Breast epithelium (tissue), 3 donors: ENCODE measurements at regions not wholly inside any gene's neighbourhood (a gene's known extent, or its start where the extent isn't known, plus 50 kb on each side); places are given as distances from the start of the nearest gene placed in this dataset.
"Not testable (repeated sequence)": the region's sequence is repeated elsewhere in the genome, so short reads cannot be mapped to it uniquely, and the experiment has no call there.

ENCODE experiments used
- POLR2AphosphoS5 ChIP-seq, 3 donors: sonication (generic); formaldehyde crosslinking; IDR thresholded peaks; one replicate each; pipeline ENCODE4 v1.6.1; 2017; ENCODE audit warnings: antibody characterized with exemption in 3 of 3
- TF ChIP-seq, protein P1 (sequence below), 3 donors: fragments of 450-650 bp; IDR thresholded peaks; one replicate each; pipeline ENCODE4 v1.5.1; 2016 to 2017; ENCODE audit warnings: antibody characterized with exemption in 3 of 3, mild to moderate bottlenecking in 3 of 3, moderate library complexity in 3 of 3

DNA sequence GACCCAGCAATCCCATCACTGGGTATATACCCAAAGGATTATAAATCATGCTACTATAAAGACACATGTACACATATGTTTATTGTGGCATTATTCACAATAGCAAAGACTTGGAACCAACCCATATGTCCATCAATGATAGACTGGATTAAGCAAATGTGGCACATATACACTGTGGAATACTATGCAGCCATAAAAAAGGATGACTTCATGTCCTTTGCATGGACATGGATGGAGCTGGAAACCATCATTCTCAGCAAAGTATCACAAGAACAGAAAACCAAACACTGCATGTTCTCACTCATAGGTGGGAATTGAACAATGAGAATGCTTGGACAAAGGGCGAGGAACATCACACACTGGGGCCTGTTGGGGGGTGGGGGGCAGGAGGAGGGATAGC lies 79.6 kb upstream of the PTH start:
- not testable (repeated sequence) for TF ChIP-seq POLR2AphosphoS5 (IDR thresholded peaks at IDR 0.05)
- TF ChIP-seq, protein P1, sequence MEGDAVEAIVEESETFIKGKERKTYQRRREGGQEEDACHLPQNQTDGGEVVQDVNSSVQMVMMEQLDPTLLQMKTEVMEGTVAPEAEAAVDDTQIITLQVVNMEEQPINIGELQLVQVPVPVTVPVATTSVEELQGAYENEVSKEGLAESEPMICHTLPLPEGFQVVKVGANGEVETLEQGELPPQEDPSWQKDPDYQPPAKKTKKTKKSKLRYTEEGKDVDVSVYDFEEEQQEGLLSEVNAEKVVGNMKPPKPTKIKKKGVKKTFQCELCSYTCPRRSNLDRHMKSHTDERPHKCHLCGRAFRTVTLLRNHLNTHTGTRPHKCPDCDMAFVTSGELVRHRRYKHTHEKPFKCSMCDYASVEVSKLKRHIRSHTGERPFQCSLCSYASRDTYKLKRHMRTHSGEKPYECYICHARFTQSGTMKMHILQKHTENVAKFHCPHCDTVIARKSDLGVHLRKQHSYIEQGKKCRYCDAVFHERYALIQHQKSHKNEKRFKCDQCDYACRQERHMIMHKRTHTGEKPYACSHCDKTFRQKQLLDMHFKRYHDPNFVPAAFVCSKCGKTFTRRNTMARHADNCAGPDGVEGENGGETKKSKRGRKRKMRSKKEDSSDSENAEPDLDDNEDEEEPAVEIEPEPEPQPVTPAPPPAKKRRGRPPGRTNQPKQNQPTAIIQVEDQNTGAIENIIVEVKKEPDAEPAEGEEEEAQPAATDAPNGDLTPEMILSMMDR (IDR thresholded peaks at IDR 0.05), result not testable (repeated sequence)
